ENCODE measurements at regions not wholly inside any gene's neighbourhood (a gene's known extent, or its start where the extent isn't known, plus 50 kb on each side); places are given as distances from the start of the nearest gene placed in this dataset.

GRCh38 chr4:34419871-34420270, 1824.4 kb downstream of the ARAP2 start:
- Histone ChIP-seq H3K9ac (replicated peaks in 1 of 4; ENCODE audit: extremely low read depth in 1 of 4, low read depth in 3 of 4, low read length in 3 of 4) (no peak overlapping the region), H2AFZ (ENCODE audit: low read length) (no peak overlapping the region), H4K8ac (ENCODE audit: extremely low read depth, insufficient read depth, low read length) (no peak overlapping the region), H3K56ac (replicated peaks; ENCODE audit: insufficient read length, low read depth, low read length) (no peak overlapping the region), H2BK5ac (ENCODE audit: low read depth, low read length) (no peak overlapping the region), H3K4ac (replicated peaks; ENCODE audit: insufficient read length, low read depth, low read length) (no peak overlapping the region), H3K79me2 (ENCODE audit: control insufficient read depth in 1 of 2, insufficient read depth in 2 of 2, low read length in 2 of 2) (no peaks in the 10 kb centered on the region), H3K79me1 (ENCODE audit: low read depth, low read length) (no peaks in the 10 kb centered on the region), H3K4me2 (ENCODE audit: insufficient read depth in 1 of 2, low read depth in 2 of 2, low read length in 2 of 2) (no peak overlapping the region), H3K27me3 (replicated peaks in 1 of 4; ENCODE audit: control insufficient read depth in 3 of 4, extremely low read depth in 1 of 4, insufficient read depth in 3 of 4, low read length in 3 of 4) (no peaks in the 10 kb centered on the region), H3K27ac (ENCODE audit: low read depth, low read length) (no peak overlapping the region), H3K23me2 (ENCODE audit: low read depth, low read length) (no peaks in the 10 kb centered on the region), H3K4me1 (replicated peaks in 1 of 4; ENCODE audit: control insufficient read depth in 3 of 4, insufficient read depth in 4 of 4, low read length in 3 of 4) (no peaks in the 10 kb centered on the region), H3K36me3 (ENCODE audit: control insufficient read depth in 2 of 4, insufficient read depth in 4 of 4, low read length in 3 of 4) (no peaks in the 10 kb centered on the region), H3K14ac (ENCODE audit: insufficient read length) (no peak overlapping the region), H4K5ac (ENCODE audit: insufficient read length, low read depth, low read length) (no peak overlapping the region), H4K20me1 (replicated peaks in 1 of 2; ENCODE audit: control insufficient read depth in 1 of 2, insufficient read depth in 2 of 2, low read length in 2 of 2) (no peaks in the 10 kb centered on the region), H4K91ac (replicated peaks; ENCODE audit: insufficient read length, low read length) (no peak overlapping the region), H2BK12ac (ENCODE audit: low read depth, low read length) (no peak overlapping the region), H3K18ac (ENCODE audit: extremely low read depth, low read length) (no peak overlapping the region), H2AK5ac (ENCODE audit: low read depth, low read length) (no peak overlapping the region), H3K4me3 (ENCODE audit: extremely low read depth in 1 of 4, insufficient read depth in 2 of 4, low read depth in 3 of 4, low read length in 4 of 4) (no peak overlapping the region), H2BK120ac (replicated peaks; ENCODE audit: low read depth, low read length) (no peak overlapping the region), H3K9me3 (ENCODE audit: insufficient read depth in 2 of 2, low read depth in 1 of 2, low read length in 1 of 2) (no peaks in the 10 kb centered on the region), H2BK15ac (ENCODE audit: low read length) (no peak overlapping the region), H2BK20ac (ENCODE audit: low read length) (no peak overlapping the region), H3K23ac (ENCODE audit: insufficient read length) (no peak overlapping the region)
- whole genome bisulfite sequencing, 2 experiments (ENCODE audit: extremely low coverage in 1 of 2, insufficient coverage in 1 of 2, insufficient read length in 1 of 2, insufficient replicate concordance in 2 of 2, low coverage in 1 of 2, low lambda C conversion rate in 2 of 2, missing lambda C conversion rate in 1 of 2) = 85% methylated on average over 2 of the region's 2 CpGs; no CpG with 5 or more reads in 1 of the 2 experiments
- no peak for DNase-seq (ENCODE audit: low read depth in 1 of 2, low spot score in 2 of 2)
- ChIA-PET POLR2A (ENCODE audit: partially characterized antibody) (interaction anchor here (0.7 kb wide), 1 partner anchor 187 kb away, joined by 3 read pairs; no protein-coding TSS in a partner anchor), CTCF (ENCODE audit: partially characterized antibody) (no interaction called here)
- FAIRE-seq = no peak
- no peak for TF ChIP-seq ATF2 (IDR thresholded peaks at IDR 0.05; ENCODE audit: low read length)
- TF ChIP-seq CBX5 (IDR thresholded peaks at IDR 0.05; ENCODE audit: low read depth, low read length) = no peak
- TF ChIP-seq TAF7 (optimal IDR thresholded peaks at IDR 0.05; ENCODE audit: borderline replicate concordance, low read depth, low read length) = no peak
- TF ChIP-seq TEAD4 (IDR thresholded peaks at IDR 0.05; ENCODE audit: low read depth, low read length) = no peak
- no peak for TF ChIP-seq SP2 (IDR thresholded peaks at IDR 0.05; ENCODE audit: low read length)
- TF ChIP-seq CEBPB (IDR thresholded peaks at IDR 0.05; ENCODE audit: low read depth, low read length) = no peak
- TF ChIP-seq RBBP5 (IDR thresholded peaks at IDR 0.05; ENCODE audit: borderline replicate concordance, low read depth, low read length) = no peak
- no peak for TF ChIP-seq JUN (IDR thresholded peaks at IDR 0.05; ENCODE audit: low read depth, low read length)
